Glomerular endothelial cell (primary cell): ENCODE measurements at regions not wholly inside any gene's neighbourhood (a gene's known extent, or its start where the extent isn't known, plus 50 kb on each side); places are given as distances from the start of the nearest gene placed in this dataset.

Experiments used
- DNase-seq: peaks from one replicate; pipeline ENCODE4 v3.0.0-alpha.2; 2011; ENCODE audit warnings: low read depth, low spot score; ENCODE audit errors: extremely low read depth

DNA sequence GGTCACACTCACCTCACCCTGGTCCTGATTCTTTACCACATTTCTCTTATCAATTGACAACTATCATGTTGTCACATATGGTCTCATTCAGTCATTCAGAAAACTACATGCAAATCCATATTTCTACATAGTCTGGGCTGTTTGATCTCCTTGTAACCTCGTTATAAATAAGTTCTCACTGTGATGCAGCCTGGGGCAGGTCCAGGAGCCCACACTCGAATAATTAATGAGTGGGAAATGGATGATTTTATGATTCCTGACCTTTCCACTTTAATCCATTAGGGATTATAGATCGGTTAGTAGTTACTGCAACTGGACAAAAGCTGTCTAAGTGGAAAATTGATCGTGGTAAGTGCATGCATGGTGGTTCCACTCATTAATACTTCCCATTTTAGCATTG lies 636.3 kb upstream of the TENM4 start:
- DNase-seq: no peak

DNA sequence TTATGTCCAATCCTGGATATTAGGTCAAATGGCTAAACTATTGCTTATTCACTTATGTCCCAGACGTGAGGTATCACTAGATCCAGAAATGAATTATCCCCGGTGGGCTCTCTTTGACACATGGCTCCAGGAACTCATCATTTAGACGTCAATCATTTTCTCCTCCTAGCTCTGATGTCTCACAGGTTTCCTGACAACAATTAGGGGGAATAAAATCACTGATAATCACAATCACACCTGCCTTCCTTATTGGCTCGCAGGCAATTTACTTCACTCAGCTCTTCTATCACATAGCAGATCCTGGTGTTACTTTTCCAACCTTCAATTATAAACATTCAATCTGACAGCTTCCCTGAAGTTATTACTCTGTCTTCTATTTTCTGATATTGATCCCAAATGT lies 634.0 kb upstream of the TENM4 start:
- DNase-seq: no peak

DNA sequence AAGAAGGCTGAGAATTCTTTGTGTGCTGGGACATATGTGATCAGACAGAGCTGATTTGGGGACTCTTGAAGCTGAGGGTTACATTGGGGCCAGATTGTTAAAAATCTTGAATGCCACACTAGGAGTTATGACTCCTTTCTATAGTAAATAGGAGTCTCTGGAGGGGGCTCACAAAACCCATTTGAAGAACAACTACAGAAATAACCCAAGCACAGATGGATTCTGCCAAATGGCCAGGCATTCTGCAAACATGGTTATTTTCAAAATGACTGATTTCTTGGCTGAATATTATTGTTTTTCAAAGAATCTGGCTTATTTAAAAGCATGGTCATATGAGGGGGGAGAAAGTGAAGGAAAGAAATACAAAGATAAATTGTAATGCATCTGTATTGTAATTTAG lies 625.5 kb upstream of the TENM4 start:
- no peak for DNase-seq

DNA sequence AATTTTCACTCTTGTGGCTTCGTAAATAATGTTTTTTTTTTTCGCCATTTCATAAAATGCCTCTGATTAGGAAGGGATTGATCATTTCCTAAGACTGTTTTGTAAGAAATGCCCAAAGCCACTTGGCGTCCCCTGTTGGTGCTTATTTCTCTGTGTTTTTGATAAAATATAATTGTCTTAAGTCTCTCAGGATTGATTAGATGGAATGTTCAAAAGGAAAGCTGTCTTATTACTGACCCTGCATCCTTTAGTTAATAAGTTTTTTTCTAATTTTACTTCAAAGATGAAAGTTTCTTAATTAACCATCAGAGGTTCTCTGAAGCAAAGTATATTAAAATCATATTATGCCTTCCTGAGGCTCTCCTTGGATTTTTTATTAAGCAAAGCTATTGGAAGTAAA lies 624.3 kb upstream of the TENM4 start:
- DNase-seq: no peak

DNA sequence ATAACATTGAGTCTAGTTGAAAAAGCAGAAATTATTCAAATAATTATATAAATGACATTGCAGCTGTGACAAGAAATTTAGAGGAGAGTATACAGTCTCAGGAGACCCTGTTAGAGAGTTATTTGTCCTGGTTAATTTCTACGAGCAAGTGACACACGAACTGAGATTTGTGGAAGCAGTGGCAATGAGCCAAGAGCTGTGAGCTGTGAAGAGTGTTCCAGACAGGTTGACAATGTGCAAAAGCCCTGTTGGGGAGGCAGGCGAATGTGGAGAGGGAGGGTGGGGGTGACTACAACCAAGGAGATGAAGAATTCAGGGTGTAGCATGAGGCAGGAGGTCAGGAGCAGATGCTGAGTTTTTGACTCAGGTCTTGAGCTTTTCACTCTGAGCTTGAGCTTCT lies 620.2 kb upstream of the TENM4 start:
- no peak for DNase-seq

DNA sequence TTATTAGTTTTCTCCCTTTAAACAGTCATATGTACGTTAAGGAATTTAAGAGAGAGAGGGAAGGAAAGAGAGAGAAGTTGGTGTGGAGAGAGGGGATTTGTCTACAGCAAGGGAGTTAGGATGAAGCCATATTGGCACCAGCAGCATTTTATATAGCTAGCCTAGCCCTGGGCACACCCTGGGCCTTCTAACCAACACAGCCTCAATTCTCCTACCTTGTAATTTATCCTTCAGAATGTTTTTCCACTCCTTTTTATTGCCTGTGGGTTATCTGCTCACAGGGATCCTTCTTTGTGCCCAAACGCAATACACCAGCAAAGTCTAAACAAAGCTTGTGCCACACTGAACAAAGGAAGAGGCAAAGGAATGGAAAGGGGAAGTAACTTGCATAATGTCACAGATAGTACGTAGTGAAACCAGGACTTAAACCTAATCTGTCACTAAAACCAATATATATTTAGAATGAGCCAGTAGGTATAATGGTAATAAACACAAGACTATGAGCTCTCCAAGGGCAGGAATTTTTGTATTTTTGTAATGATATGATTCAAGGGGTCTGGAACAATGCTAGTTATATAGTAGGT lies 613.8 kb upstream of the TENM4 start:
- no peak for DNase-seq

DNA sequence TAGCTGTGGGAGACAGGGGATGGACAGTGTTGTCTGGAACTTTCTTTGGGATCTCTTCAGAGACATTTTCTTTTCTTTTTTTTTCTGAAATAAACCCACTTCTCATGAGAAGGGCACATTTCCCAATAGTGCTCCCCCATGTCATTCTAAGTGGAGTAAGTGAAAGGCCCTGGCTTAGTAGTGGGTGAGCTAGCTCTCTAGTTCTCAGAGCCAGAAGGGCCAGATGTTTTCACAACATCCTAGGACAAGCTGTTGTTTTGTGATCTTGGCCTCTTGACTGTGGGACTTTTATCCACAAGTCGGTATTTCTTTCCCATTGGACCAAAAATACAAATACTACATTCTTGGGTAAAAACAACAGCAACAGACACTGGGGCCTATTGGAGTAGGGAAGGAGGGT lies 607.7 kb upstream of the TENM4 start:
- no peak for DNase-seq

DNA sequence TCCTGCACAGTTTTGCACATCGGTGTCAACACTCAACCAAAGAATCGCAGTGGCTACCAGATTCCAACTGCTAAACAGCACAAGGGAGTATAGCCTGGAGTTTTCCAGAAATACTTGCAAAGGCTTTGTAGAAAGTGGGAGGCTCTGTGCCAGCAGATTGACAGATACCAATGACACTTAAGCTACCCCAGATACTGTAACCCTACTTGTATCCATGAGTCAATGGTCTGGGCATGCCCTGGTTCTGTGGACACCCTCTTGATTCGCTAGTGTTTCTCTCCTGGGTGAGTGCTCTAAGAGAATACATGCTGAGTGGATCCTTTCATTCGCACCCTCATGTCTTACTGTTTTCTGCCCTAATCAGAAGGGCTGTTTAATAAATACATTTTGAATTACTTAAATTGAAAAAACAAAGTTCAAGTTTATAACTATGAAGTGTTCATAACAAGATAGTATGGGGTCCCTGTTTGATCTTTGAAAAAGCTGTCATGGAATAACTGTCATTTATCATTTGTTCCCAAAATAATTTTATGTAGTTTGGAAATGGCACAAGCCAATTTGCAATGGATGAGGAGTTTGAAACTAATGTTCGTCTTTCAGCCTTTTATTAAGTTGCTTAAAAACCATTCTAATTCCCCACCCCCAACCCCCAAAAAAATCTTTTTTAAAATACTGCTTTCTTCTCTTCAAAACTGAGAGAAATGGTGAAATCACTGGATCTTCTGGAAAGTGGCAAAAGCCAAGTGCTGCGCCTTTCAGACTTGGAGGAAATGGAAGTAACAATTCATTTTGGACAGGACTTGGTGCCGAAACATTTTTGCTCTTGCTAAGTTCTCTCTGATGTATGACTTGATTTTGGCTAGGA lies 600.5 kb upstream of the TENM4 start:
- no peak for DNase-seq

DNA sequence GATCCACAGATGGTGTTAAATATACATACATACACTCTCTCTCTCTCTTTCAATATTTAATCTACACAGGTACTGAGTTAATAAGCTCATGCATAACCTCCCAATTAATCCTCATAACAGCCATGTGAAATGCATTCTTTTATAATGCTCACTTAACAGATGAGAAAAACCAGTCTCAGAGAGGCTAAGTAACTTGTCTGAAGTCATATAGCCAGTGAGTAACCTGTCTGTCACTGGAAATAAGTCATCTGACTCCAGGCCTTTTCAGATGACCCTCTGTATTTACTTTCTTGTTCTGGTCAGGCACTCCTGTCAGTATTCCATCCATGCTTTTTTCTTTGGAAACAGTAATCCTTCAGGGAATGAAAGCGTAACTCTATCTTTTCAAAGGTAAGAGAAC lies 594.0 kb upstream of the TENM4 start:
- DNase-seq: no peak

DNA sequence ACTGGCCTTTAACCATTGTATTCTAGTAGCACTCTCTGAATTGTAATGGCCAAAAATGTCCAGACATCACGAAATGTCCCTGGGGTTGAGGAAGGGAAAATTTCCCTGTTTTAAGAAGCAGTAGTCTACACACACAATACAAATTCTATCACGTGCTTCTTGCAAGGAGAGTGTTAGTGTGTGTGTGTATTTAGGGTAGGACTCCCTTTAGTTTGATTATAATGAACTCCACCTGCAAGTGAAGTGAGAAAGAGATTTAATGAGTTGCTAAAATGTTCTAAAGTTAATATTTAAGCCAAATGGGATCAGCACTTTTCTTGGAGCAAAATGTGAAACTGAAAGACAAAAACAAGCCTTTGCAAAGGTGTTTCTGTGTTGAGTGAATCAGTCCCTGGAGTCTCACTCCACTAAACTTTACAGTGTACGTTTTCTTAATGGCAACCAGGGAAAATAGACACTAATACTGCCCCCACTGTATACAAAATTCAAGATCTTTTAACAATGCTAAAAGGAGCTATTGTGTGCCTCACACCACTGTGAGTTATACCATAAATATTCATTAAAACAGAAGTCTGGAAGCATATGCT lies 590.3 kb upstream of the TENM4 start:
- DNase-seq: no peak

DNA sequence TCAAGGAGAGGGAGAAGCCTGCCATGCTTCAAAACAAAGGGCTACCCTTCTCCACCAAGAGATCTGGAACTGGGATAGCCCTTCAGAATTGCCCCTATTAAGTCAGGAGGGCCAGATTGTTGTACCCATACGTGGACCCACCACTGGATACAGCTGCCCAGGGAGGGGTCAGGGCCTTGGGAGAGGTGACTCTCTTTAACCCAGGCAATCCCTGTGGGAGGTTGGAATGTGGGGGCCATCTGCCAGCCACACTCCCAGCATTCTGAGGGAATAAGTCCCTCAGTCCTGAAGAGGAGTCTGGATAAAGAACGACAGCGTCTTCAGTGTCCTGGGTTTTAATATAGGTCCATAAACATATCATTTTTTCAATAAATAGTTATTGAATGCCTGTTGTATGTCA lies 588.2 kb upstream of the TENM4 start:
- DNase-seq: no peak

DNA sequence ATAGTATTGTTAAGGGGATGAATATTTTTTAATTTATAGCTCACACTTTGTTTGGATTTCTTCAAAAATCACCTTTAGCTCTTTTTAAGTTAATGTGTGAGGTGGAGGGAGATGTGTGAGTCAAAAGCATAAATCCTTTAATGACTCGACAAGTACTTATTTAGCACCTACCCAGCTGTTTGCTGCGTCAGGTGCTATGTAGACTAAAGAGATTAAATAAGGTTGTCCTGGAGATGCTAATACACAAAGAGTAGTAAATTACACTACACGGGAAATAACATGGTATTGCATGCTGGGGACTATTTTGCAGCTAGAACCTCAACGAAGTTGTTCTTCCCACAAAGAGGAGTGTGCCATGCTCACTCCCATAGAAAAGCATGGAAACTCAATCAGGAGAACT lies 583.3 kb upstream of the TENM4 start:
- no peak for DNase-seq

DNA sequence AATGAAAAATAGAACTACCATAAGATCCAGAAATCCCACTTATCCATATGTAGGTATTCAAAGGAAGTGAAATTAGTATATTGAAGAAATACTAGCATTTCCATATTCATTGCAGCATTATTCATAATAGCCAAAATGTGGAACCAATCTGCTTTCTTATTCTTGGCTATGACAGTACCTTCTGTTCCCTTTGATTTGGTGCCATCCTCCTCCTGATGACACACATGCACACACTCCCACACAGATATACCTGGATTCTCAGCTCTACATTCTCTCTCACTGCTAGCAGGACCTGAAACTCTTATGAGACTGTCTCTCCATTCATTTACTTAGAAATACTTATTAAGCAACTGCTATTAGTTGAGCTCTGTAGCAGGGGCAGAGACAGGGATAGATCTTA lies 582.6 kb upstream of the TENM4 start:
- DNase-seq: no peak

DNA sequence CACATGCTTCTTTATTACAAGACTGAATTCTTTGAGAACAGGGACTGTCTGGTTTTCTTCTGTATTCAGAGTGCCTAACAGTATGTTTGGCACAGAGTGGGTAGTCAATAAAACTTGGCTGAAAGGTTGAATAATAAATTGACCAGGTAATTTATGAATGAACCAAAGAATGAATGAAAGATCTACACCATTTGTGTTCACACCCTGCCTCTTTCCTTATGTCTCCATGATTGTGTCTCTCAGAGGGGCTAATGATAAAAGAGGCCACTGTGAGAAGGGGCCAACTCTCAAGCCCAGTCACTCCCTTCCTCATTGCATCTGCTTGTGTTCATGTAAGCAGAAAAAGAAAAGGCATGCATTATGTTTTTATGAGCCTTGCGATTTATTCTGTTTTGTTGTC lies 569.7 kb upstream of the TENM4 start:
- no peak for DNase-seq

DNA sequence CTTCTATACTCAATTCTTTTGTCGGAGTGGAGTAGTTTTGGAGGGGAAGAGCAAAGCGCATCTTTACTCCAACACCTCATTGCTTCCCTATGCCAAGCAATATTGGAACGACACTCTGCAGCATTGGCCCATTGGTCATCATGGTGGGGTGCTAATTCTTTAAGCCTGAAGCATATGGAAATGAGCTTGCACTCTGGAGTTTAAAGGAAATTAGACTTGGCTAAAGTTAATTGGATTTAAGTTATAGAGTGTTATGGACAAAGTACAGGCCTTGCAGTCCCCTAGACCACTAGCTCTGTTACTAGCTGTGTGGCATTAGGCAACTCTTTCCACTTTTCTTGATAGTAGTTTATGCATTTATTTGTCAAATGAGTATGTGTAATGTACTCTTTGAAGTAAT lies 568.3 kb upstream of the TENM4 start:
- no peak for DNase-seq

DNA sequence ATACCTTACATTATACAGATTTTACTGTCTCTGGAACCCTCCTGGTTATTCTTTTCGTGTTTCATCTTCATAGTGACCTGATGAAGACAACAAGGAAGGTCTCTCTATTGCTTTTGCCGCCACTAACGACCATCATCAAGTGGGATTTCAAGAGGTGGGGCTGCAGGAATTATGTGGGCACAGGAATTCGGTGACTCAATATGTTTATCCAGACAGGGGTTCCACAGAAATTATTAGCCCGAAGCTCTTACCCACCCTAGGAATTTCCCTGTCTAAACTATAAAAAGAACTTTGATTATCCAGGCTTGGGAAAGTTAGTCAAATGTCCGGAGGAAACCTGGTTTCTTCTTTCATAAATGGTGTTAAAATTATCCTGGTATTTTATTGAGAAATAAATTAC lies 566.8 kb upstream of the TENM4 start:
- DNase-seq: no peak

DNA sequence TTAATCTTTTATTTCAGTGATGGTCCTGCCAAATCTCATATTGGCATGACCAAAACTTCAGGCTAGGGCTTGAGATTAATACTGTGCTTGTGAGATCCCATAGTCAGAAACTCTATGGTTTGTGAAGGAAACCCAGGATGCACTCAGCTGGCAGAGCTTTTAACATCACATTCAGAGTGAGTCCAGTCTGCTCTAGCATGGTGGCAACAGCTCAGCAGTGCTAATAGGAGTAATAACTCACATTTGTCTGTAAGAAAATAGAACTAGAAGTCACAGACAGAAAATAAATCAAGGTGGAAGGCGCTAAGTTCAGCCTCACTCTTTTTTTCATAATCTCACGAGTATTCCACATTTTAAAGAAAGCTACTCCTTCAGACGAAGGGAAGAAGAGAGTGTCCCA lies 549.3 kb upstream of the TENM4 start:
- DNase-seq: no peak

DNA sequence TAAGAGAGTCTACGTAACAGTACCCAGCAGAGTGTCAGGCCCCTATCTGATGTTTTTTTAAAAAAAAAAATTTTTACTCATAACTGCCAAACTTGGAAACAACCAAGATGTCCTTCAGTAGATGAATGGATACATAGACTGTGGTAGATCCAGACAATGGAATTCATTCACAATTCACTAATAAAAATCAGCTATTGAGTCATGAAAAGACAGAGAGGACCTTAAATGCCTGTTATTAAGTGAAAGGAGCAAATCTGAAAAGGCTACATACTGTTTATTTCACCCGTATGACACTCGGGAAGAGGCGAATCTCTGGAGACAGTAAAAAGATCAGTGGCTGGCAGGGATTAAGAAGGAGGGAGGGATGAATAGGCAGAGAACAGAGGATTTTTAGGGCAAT lies 541.4 kb upstream of the TENM4 start:
- DNase-seq: no peak

DNA sequence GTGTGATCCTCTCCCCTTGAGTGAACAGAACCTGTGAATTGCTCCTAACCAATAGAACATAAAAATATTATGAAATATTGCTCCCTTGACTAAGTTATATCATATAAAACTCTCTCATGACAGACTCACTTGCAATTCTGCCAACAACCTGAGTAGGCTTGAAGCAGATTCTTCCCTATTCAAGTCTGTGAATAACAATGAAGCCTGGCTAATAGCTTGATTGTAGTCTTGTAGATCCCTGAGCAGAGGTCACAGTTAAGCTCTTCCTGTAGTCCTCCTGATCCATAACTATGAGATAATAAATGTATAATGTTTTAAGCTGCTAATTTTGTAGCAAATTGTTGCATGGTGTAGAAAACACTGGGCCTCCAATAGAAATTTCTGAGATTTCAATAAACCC lies 540.1 kb upstream of the TENM4 start:
- DNase-seq: no peak

DNA sequence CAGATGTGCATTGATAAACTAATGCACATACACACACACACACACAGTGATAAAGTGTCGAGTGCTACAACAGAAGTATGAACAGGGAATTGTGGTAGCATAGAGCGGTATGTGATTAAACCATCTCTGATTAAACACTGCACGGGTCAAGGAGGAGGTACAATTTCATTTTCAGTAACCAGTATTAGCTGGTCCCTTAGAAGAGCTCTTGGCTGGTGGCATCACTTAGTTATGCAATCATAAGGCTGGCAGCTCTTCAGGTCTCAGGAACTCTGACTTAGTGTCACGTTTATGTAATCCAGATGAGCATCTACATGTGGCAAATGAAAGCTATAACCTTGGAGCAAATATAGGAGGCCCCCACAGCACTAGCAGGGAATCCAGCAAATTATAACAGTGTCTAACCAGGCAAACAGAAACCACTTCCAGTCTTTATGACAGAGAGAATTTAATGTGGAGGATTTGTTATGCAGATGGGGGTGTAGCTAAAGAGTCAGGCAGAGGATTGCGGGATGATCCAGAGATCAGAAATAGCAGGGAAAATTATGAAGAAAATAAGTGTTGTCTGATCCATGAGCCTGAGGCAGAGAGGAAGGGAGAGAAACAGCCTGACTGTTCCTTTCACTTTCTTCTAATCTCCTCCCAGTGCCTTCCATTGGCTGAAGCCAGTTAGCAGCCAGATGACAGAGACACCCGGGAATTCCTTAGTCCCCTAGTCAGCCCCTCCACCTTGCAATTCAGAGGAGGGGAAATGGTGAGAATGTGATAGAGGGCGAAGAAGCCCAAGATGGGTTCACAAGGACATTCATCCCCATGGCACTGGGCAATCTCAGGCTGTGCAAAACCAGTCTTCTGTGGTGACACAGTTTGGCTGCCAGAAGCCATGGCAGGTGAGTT lies 533.1 kb upstream of the TENM4 start:
- no peak for DNase-seq

DNA sequence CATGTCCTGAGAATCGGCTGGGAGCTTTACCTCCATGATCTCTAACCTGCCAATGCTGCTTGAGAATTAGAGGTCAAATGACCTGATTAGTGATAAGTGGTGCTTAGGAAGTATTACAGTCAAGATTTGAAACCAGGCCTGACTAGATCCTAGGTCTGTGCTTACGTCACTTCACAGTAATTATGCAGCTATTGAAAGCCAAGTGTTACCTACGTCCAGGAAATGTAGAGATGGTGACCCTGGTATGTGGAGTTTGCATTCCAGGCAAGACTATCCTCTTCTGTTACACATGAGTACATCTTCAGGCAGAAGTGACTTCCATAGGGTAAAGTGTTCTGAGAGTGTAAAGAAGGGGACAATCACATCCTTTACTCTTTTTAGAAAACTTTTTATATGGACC lies 530.4 kb upstream of the TENM4 start:
- DNase-seq: no peak
